Fibroblast of villous mesenchyme (primary cell): ENCODE measurements at regions not wholly inside any gene's neighbourhood (a gene's known extent, or its start where the extent isn't known, plus 50 kb on each side); places are given as distances from the start of the nearest gene placed in this dataset.
A peak's percentile ranks its signal among the peaks of the same experiment; 100 is the strongest.

Experiments used
- DNase-seq: peaks from one replicate; pipeline ENCODE4 v3.0.0-alpha.2; 2010; ENCODE audit warnings: low read depth
- H3K4me3 ChIP-seq: 2 replicates; pipeline ENCODE4 v1.5.1; 2011; ENCODE audit warnings: low read depth, mild to moderate bottlenecking, low read length
- TF ChIP-seq, protein P1 (sequence below): IDR thresholded peaks from 2 replicates; pipeline ENCODE4 v1.5.1; 2012; ENCODE audit warnings: low read depth, mild to moderate bottlenecking, low read length; ENCODE audit not compliant: insufficient read depth

GRCh38 chr15:58260725-58261267, 122.6 kb downstream of the AQP9 start:
- no peak overlapping the region for H3K4me3 ChIP-seq
- TF ChIP-seq, protein P1, sequence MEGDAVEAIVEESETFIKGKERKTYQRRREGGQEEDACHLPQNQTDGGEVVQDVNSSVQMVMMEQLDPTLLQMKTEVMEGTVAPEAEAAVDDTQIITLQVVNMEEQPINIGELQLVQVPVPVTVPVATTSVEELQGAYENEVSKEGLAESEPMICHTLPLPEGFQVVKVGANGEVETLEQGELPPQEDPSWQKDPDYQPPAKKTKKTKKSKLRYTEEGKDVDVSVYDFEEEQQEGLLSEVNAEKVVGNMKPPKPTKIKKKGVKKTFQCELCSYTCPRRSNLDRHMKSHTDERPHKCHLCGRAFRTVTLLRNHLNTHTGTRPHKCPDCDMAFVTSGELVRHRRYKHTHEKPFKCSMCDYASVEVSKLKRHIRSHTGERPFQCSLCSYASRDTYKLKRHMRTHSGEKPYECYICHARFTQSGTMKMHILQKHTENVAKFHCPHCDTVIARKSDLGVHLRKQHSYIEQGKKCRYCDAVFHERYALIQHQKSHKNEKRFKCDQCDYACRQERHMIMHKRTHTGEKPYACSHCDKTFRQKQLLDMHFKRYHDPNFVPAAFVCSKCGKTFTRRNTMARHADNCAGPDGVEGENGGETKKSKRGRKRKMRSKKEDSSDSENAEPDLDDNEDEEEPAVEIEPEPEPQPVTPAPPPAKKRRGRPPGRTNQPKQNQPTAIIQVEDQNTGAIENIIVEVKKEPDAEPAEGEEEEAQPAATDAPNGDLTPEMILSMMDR, result no peak
- peak; percentile 11 for DNase-seq

DNA sequence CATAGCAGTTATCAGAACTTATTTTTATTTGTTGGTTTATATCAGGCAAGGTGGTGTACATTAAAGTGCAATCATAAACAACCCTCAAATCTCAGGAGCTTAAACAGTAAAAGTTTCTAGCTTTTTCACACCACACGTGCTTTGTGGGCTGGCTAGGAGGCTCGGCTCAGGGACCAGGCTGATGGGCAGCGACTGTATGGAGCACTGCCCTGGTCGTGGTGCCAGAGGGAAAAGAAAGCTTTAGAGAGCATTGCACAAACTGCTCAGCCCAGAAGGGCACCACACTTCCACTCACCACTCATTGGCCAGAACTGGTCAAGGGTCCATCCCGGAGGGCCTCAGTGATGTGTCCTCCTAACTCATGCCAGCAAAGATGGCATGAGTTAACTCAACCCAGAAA, 123.2 kb downstream of the AQP9 start:
- TF ChIP-seq, protein P1, result no peak
- H3K4me3 ChIP-seq, result no peak overlapping the region
- DNase-seq, result no peak

DNA sequence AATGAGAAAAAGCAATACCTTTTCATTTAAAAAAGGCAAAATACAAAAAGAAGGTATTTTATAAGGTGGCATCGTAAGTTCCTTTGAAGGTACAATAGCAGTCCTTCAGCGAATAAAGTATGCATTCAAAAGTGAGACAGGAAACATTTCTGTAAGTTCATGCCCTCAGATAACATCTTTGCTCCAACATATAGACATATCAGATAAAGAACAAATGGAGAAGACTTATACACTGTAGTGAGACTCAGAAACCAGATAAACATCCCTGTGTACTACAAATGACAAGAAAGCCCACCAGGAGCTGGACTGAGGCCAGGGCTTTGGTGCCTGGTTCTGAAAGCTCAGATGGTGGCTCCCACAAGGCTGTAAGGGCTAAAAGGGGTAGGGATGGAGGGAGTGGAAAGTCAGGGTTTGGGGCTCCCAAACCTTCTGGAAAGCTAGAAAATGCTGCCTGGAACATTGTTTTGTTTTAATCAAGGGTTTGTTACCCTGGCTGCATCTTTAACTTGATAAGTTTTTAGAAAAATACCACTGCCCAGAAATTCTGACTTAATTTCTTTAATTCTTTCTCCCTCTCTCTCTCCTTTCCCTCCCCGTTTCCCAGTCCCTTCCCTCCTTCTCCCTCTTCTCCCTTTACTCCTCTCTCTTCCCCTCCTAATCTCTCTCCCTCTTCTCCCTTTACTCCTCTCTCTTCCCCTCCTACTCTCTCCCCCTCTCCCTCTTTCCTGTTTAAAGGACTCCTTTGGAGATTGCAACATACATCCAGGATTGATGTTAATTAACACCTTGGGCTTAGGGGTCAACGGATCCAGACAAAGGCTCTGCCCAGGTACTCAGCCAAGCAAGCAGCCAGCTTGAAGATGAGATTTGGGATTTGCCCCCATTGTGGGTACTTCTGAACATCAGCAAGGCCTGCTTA, 126.1 kb downstream of the AQP9 start:
- no peak overlapping the region for H3K4me3 ChIP-seq
- DNase-seq, result no peak
- TF ChIP-seq, protein P1, result no peak

GRCh38 chr15:58267051-58267450, 128.9 kb downstream of the AQP9 start:
- no peak overlapping the region for H3K4me3 ChIP-seq
- TF ChIP-seq, protein P1, result no peak
- DNase-seq, result no peak

- TF ChIP-seq, protein P1, result no peak
- H3K4me3 ChIP-seq, result no peak overlapping the region
- no peak for DNase-seq
These were observed 130.6 kb downstream of the AQP9 start for GRCh38 chr15:58268746-58269267.

DNA sequence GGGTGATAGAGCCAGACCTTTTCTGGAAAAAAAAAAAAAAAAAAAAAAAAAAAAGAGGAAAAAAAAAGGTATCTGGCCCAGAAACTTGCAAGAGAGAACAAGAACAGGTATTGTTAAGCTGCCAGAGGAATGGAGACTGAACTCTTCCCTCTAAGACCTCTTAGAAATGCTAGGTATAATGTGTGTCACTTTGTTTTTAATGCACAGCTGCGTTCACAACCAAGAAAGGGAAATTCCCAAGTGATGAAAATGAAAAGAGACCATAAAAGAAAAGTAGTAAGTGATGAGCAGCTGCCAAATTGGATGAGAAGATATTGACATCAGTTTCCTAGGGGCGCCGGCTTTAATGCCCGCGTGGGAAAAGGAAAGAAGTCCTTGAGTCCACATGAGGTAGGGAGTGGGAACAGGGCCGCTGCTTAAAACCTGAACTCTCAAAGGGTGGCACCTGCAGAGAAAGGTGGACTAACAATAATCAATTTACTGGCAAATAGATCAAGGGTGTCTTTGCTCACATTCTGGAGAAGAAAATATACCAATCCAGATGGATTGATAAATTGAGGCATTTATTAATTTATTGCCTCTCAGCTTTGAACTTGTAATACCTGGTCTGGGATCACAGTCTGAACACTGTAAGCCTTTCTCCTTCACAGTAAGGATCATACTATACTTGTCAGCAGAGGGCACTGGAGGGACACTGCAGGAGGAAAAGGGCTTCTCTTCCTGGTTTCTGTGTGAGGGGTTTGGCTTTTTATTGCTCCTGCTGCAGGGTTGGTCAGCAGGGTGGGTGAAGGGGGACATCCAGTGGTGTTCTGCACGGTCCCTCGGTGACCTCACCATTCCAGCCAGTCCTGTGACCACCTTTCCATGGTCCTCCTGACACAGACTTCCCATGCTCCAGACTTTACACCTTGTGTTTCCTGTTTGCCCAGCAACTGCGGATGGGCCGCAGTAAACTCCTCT, 131.6 kb downstream of the AQP9 start:
- TF ChIP-seq, protein P1, result peak; percentile 86
- no peak overlapping the region for H3K4me3 ChIP-seq
- DNase-seq, result peak; percentile 75
